ENCODE measurements at regions not wholly inside any gene's neighbourhood (a gene's known extent, or its start where the extent isn't known, plus 50 kb on each side); places are given as distances from the start of the nearest gene placed in this dataset.

- TF ChIP-seq SIN3A (IDR thresholded peaks at IDR 0.05; ENCODE audit: low read depth) (no peak), CTCF (IDR thresholded peaks at IDR 0.05 in 2 of 3, conservative IDR thresholded peaks at IDR 0.05 in 1 of 3; ENCODE audit: borderline replicate concordance in 1 of 3, insufficient read depth in 1 of 3, low read depth in 2 of 3, low read length in 2 of 3) (no peak), EZH2 (IDR thresholded peaks at IDR 0.05) (no peak)
These were observed 187.8 kb upstream of the CSNK1A1L start for GRCh38 chr13:37293295-37293694.

Measured in HCT116 (cell line).